NCI-H510A treated with DMSO at 0.1 percent for 48 hours (cell line): ENCODE measurements at regions not wholly inside any gene's neighbourhood (a gene's known extent, or its start where the extent isn't known, plus 50 kb on each side); places are given as distances from the start of the nearest gene placed in this dataset.

ENCODE experiments used
- DNase-seq: peaks from one replicate; lab custom pipeline; 2025; lab: John Stamatoyannopoulos, UW

DNA sequence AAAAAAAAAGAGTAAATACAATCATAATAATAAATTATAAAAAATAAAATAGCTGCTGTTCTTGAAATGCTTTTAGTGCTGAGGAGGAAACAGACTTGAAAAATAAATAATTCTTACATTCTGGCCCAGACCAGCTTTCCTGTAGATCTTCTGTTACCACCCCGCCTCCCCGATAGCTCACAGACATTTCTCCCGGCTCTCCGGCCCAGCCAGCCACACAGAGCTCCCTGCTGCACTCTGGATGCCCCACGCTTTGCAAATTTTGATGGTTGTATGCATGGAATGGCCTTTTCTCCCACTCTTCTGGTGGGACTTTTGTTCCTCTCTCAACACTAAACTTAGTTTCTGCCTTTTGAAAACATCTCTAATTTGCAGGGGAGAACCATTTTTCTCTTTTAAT is 249.3 kb downstream of the ATP23 start:
- DNase-seq = no peak

GRCh38 chr12:58196971-58197370 is 255.6 kb downstream of the ATP23 start:
- no peak for DNase-seq

DNA sequence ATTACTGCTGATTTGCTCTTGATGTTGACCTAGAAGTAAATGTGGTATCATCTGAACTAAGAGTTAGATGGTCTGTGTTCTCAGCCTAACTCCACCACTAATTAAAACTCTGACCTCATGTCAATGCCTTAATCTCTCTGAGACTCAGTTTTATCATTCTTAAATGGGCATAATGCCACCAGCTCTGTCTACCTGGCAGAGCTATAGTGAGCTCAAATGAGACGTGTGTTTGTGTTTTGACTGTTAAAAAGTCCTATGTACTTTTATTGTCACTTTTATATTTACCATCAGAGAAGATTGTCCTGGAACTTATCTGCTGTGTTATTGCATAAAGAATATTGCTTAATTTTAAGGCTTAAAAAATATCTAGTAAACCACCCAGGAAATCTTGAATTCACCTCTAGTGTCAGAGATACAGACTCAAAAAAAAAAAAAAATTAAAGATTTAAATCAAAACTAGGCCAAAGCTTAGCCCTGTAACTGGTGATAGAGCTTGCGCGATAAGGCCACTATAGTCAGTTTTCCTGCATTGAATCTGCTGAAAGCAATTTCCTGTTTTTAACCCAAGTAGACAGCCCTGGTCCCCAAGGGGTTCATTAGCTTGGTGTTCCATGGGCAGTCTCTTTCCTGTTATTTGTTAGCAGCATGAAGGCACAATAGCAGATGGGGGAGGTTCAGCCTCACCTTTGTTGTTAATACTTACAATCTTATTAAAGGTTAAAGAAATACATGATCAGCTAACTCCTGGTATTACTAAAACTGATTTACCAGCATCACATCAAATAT is 261.8 kb downstream of the ATP23 start:
- DNase-seq = no peak

DNA sequence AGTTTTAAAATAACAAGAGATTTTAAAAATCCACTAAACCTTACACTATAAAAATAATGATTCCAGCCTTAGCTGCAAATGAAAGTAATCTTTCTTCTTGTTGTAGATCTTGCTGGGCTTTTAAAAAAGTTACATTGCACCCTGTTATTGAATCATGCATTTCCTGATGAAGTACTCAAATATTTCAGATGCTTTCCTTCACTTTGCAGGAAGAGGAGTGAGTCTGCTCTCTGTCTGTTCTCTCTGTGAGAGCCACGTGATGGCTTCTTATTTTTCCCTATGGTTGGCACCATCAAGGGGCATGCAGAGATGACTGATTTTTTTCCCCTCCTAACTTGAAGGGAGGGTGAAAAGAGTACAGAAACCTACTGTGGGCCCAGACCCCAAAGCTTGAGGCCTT is 262.7 kb downstream of the ATP23 start:
- no peak for DNase-seq

DNA sequence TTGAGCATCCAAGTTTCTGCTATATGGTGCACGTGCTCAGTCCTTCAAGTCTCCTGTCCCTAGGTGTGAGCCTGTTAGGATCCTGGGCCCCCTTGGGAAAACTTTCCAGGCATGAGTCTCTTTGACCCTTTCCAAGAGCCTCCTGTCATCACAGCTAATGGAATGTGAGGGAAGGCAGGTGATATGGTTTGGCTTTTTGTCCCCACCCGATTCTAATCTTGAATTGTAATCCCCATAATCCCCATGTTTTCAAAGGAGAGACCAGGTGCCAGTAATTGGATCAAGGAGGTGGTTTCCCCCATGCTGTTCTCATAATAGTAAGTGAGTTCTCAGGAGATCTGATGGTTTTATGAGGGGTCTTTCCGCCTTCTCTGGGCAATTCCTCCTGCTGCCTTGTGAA is 265.5 kb downstream of the ATP23 start:
- no peak for DNase-seq

DNA sequence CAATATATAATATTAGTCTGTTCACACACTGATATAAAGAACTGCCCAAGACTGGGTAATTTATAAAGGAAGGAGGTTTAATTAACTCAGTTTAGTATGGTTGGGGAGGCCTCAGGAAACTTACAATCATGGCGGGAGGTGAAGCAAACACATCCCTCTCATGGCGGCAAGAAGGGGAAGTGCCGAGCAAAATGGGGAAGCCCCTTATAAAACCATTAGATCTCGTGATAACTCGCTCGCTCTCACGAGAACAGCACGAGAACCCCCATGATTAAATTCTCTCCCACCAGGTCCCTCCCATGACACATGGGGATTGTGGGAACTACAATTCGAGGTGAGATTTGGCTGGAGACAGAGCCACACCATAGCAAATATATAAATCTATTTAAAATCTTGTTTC is 269.8 kb downstream of the ATP23 start:
- DNase-seq = no peak

DNA sequence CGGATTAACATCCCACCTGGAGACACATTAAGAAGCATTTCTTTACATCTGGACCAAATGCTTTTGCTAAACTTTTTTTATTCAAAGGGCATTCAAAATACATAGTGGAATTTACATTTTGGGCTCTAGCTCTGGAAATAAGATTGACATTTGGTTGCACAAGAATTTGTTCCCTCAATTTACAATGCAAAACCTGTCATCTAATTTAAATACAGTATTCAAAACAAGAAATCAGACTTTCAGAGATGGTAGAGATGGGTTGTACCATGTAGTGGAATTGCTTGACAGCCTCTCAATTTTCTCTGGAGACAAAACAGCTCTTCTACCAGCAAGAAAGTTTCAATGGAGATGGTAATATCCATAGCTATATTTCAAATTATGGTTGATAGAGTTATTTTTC is 275.8 kb downstream of the ATP23 start:
- DNase-seq = no peak

DNA sequence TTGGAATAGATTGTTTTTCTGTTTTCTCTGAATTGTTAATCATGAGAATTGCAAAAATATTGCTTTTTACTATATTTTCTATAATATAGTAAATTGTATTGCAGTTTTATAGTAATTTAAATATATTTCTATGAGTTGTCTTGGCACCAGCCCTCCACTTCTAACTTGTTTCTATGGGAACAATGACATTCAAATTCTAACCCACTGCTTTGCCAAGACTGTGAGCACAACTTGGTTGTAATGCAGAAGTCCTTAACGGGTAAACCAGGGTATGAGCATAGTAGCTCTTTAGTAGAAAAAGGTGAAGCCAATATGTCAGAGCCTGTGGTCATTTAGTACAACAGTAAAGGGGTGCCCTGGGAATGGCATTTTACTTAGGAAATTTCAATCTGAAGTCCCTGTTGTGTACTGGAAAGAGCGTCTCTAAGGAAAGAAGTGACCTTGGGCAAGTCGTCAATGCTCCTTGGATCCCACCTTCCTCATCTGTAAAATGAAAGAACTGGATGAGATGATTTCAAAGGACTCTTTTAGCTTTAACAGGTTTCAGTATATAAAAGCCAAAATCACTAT is 283.3 kb downstream of the ATP23 start:
- DNase-seq = no peak

DNA sequence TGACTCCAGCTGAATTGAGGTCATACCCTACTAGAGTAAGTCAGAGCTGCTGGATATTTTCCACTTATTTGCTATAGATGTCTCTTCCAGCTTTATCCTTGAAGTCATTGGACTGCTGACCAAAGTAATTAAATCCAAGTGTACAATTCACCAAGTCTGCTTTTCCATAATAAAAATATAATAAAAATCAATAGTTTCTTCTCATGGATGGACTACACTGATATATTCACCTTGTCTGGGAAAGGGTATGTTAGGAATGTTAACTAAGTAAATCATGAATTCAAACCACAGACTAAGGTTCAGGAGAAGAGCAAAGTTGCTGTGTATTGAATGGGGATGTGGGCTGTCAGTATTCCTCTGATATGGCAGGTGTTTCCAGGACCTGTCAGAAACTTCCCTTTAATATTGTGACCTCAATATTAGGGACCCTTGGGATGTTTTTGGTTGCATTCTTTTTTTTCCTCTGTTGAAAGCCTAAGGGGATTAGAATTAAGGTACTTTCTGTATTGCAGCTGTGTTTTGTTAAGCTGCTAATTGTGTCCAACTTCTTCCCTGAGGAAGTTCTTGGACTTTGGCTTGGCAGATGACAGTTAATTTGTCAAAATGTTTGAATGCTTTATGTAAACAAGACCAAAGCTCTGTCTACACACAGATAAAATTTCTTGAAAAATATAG is 284.0 kb downstream of the ATP23 start:
- no peak for DNase-seq

GRCh38 chr12:58233886-58234285 is 292.5 kb downstream of the ATP23 start:
- no peak for DNase-seq

GRCh38 chr12:58238411-58238810 is 297.0 kb downstream of the ATP23 start:
- no peak for DNase-seq

DNA sequence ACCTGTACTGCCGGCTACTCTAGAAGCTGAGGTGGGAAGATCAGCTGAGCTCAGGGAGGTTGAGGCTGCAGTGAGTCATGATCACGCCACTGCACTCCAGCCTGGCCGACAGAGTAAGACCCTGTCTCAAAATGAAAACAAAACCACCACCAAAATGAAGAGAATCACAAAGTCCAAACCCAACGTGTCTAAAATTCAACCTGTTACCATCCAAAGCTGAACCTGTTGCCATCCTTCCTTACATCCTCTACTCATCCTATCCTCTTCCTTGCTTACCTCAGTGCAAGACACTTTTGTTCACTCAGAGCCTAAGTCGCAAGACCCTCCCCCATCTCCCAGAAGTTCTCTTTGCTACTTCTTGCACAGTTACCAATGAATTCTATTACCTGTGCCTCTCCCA is 299.7 kb downstream of the ATP23 start:
- DNase-seq = no peak

DNA sequence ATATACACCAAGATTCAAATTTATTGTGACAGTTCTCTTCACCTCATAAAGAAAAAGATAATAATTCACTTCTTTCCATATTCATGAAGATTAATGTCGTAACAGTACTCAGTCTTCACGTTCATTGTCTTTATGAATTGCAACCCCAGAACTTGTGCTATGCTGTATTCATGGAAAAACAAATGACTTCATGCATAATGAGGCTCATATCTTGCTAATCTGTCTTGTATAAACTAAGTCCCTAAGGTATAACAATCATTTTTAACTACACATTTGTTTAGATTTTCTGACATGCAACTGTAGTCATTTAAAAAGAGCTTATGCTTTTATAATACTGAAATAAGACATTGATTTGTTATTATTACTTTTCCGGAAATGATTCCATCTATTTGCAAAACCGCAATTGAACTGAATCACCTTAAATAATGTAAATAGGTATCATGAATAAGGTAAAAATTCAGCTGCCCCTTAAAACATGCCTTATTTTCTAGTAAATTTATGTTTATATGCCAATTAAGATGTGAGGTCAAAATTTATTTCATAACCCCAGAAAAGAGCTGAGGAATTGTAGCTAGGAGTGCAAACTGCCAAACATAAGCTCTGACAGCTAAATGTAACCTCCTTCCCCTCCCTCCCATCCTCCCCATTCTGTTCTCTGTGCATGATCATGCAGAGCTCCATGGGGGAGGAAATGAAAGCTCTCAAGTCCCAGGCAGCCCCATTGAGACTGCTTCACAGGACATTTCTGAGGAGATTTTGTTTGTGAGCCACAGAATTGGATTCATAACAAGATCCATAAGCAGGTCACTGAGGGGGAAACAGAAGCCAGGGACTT is 301.6 kb downstream of the ATP23 start:
- no peak for DNase-seq

DNA sequence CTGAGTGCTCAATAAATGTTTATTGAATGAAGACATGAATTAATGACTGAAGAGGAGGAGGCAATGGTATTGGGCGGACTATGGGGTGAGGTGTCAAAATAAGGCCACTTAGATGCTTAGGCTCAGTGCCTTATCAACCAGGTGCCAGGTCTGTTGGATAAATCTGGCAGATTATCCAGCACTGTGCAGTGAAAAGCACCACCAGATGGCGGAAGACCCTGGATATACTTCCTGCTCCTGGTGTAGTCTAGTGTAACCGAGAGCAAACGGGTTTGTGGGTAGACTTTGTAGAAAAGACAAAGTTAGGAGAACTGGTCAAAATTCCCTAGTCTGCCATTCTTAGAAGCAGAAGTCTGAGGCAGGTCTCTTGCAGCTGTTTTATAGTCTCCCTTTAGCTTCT is 306.3 kb downstream of the ATP23 start:
- DNase-seq = no peak

GRCh38 chr12:58248599-58248998 is 307.2 kb downstream of the ATP23 start:
- DNase-seq = no peak

GRCh38 chr12:58249610-58250009 is 308.2 kb downstream of the ATP23 start:
- no peak for DNase-seq

DNA sequence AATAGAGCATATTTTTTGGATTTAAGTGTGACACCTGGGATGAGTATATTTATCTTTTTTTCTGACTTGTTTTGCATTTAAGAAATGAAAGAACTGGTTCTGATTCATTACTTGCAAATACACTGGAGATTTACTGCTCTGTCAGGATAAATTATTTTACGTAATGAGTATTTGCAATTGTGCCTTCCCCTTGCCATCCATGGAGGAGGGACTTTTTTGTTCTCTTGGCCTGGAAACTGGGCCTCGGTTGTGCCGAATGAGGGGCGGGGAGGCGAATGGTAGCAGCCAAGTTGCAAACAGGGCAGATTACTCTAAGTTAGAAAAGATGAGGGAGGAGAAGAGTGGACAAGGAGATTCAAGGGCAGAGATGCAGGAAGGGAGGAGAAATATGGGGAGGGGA is 308.7 kb downstream of the ATP23 start:
- DNase-seq = no peak

GRCh38 chr12:58252914-58253313 is 311.5 kb downstream of the ATP23 start:
- no peak for DNase-seq

- DNase-seq = no peak
Measured at GRCh38 chr12:58253663-58254062, 312.3 kb downstream of the ATP23 start.

GRCh38 chr12:58254463-58255100 is 313.2 kb downstream of the ATP23 start:
- DNase-seq = no peak

DNA sequence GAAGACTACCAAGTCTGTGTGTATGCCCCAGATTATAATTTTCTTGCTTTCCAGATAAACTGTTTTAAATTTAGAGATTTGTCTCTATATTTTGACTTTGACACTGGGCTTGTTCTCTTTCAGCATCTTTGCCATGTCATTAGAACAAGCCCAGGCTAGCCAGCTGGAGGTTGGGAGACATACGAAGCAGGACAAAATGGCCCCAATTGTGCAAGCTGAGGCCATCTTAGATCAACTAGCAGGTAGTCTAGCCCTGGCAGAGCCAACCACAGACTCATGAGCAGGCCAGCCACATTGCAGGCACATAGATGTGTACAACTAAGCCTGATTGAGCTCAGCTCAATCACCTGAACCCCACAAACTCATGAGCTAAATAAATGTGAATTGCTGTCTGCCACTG is 321.4 kb downstream of the ATP23 start:
- no peak for DNase-seq

DNA sequence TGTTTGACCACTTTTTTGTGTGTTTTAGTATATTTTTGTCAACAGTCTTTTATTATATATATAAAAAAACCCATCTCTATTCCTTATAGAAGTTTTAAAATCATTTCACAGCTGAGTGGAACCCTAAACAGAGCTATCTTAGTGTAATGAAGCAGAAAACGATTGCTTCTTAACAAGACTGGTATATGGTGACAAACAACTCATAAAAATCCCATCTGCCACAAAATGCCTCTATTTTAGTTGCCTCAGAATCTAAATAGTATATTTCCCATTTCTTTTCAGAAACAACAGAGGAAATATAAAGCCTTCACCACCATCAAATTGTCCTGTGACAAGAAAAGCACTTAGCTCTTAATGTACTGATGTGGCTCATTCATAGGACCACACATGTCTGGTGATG is 322.4 kb downstream of the ATP23 start:
- no peak for DNase-seq
